ENCODE measurements at regions not wholly inside any gene's neighbourhood (a gene's known extent, or its start where the extent isn't known, plus 50 kb on each side); places are given as distances from the start of the nearest gene placed in this dataset.

- H3K27me3 ChIP-seq (ENCODE audit: insufficient read depth, insufficient read length), result no peaks in the 10 kb centered on the region
- H3K4me3 ChIP-seq (ENCODE audit: insufficient read length, low read depth), result no peak overlapping the region
- no peak for DNase-seq (ENCODE audit: low read depth, low spot score)
- no peak overlapping the region for H3K9ac ChIP-seq (ENCODE audit: insufficient read length, low read depth)
- no peaks in the 10 kb centered on the region for H3K9me3 ChIP-seq (ENCODE audit: insufficient read depth, low read length)
- TF ChIP-seq ZNF274 (IDR thresholded peaks at IDR 0.05; ENCODE audit: low read depth, low read length), result no peak
- no peak for TF ChIP-seq SUZ12 (IDR thresholded peaks at IDR 0.05; ENCODE audit: extremely low read depth, insufficient read depth, insufficient read length)
- H3K36me3 ChIP-seq (ENCODE audit: insufficient read depth, insufficient read length, low read length), result peaks cover 4% of the 10 kb centered on the region
- H3K4me1 ChIP-seq (ENCODE audit: insufficient read depth, insufficient read length), result peaks cover 12% of the 10 kb centered on the region
Observed at GRCh38 chr16:27723711-27724481, 174.0 kb downstream of the KATNIP start.

- Histone ChIP-seq H3K9me3 (ENCODE audit: insufficient read depth, low read length) (no peaks in the 10 kb centered on the region), H3K4me3 (ENCODE audit: insufficient read length, low read depth) (no peak overlapping the region), H3K4me1 (ENCODE audit: insufficient read depth, insufficient read length) (peaks cover 7% of the 10 kb centered on the region), H3K27me3 (ENCODE audit: insufficient read depth, insufficient read length) (no peaks in the 10 kb centered on the region), H3K36me3 (ENCODE audit: insufficient read depth, insufficient read length, low read length) (peaks cover 4% of the 10 kb centered on the region), H3K9ac (ENCODE audit: insufficient read length, low read depth) (no peak overlapping the region)
- TF ChIP-seq ZNF274 (IDR thresholded peaks at IDR 0.05; ENCODE audit: low read depth, low read length) (no peak), SUZ12 (IDR thresholded peaks at IDR 0.05; ENCODE audit: extremely low read depth, insufficient read depth, insufficient read length) (no peak), YY1 (IDR thresholded peaks at IDR 0.05; ENCODE audit: insufficient read depth, insufficient read length) (no peak)
- DNase-seq (ENCODE audit: low read depth, low spot score), result no peak
Observed at GRCh38 chr16:27724482-27725235, 174.7 kb downstream of the KATNIP start.

- Histone ChIP-seq H3K4me1 (ENCODE audit: insufficient read depth, insufficient read length) (peaks cover 7% of the 10 kb centered on the region), H3K36me3 (ENCODE audit: insufficient read depth, insufficient read length, low read length) (peaks cover 4% of the 10 kb centered on the region), H3K9ac (ENCODE audit: insufficient read length, low read depth) (no peak overlapping the region)
Observed at GRCh38 chr16:27725236-27726000, 175.5 kb downstream of the KATNIP start.

GRCh38 chr16:27726621-27727261, 176.8 kb downstream of the KATNIP start:
- H3K4me3 ChIP-seq (ENCODE audit: insufficient read length, low read depth), result no peak overlapping the region
- no peak overlapping the region for H3K9ac ChIP-seq (ENCODE audit: insufficient read length, low read depth)
- no peaks in the 10 kb centered on the region for H3K27me3 ChIP-seq (ENCODE audit: insufficient read depth, insufficient read length)
- TF ChIP-seq YY1 (IDR thresholded peaks at IDR 0.05; ENCODE audit: insufficient read depth, insufficient read length) (no peak), ZNF274 (IDR thresholded peaks at IDR 0.05; ENCODE audit: low read depth, low read length) (no peak), SUZ12 (IDR thresholded peaks at IDR 0.05; ENCODE audit: extremely low read depth, insufficient read depth, insufficient read length) (no peak)
- no peaks in the 10 kb centered on the region for H3K9me3 ChIP-seq (ENCODE audit: insufficient read depth, low read length)
- DNase-seq (ENCODE audit: low read depth, low spot score), result no peak
- peaks cover 2% of the 10 kb centered on the region for H3K4me1 ChIP-seq (ENCODE audit: insufficient read depth, insufficient read length)
- H3K36me3 ChIP-seq (ENCODE audit: insufficient read depth, insufficient read length, low read length), result peaks cover 4% of the 10 kb centered on the region

More at GRCh38 chr16:27725236-27726000, 175.5 kb downstream of the KATNIP start:
- H3K4me3 ChIP-seq (ENCODE audit: insufficient read length, low read depth), result no peak overlapping the region
- H3K27me3 ChIP-seq (ENCODE audit: insufficient read depth, insufficient read length), result no peaks in the 10 kb centered on the region
- no peaks in the 10 kb centered on the region for H3K9me3 ChIP-seq (ENCODE audit: insufficient read depth, low read length)
- no peak for DNase-seq (ENCODE audit: low read depth, low spot score)
- TF ChIP-seq SUZ12 (IDR thresholded peaks at IDR 0.05; ENCODE audit: extremely low read depth, insufficient read depth, insufficient read length) (no peak), YY1 (IDR thresholded peaks at IDR 0.05; ENCODE audit: insufficient read depth, insufficient read length) (no peak), ZNF274 (IDR thresholded peaks at IDR 0.05; ENCODE audit: low read depth, low read length) (no peak)

- Histone ChIP-seq H3K4me1 (ENCODE audit: insufficient read depth, insufficient read length) (no peaks in the 10 kb centered on the region), H3K9ac (ENCODE audit: insufficient read length, low read depth) (no peak overlapping the region), H3K27me3 (ENCODE audit: insufficient read depth, insufficient read length) (no peaks in the 10 kb centered on the region), H3K9me3 (ENCODE audit: insufficient read depth, low read length) (no peaks in the 10 kb centered on the region), H3K4me3 (ENCODE audit: insufficient read length, low read depth) (no peak overlapping the region), H3K36me3 (ENCODE audit: insufficient read depth, insufficient read length, low read length) (peaks cover 4% of the 10 kb centered on the region)
- TF ChIP-seq YY1 (IDR thresholded peaks at IDR 0.05; ENCODE audit: insufficient read depth, insufficient read length), result no peak
- no peak for DNase-seq (ENCODE audit: low read depth, low spot score)
Observed at GRCh38 chr16:27727941-27728340, 178.0 kb downstream of the KATNIP start.

- Histone ChIP-seq H3K4me3 (ENCODE audit: insufficient read length, low read depth) (no peak overlapping the region), H3K36me3 (ENCODE audit: insufficient read depth, insufficient read length, low read length) (peaks cover 4% of the 10 kb centered on the region), H3K27me3 (ENCODE audit: insufficient read depth, insufficient read length) (no peaks in the 10 kb centered on the region), H3K4me1 (ENCODE audit: insufficient read depth, insufficient read length) (peaks cover 2% of the 10 kb centered on the region), H3K9ac (ENCODE audit: insufficient read length, low read depth) (no peak overlapping the region), H3K9me3 (ENCODE audit: insufficient read depth, low read length) (no peaks in the 10 kb centered on the region)
- no peak for DNase-seq (ENCODE audit: low read depth, low spot score)
- no peak for TF ChIP-seq SUZ12 (IDR thresholded peaks at IDR 0.05; ENCODE audit: extremely low read depth, insufficient read depth, insufficient read length)
- TF ChIP-seq ZNF274 (IDR thresholded peaks at IDR 0.05; ENCODE audit: low read depth, low read length), result no peak
- TF ChIP-seq YY1 (IDR thresholded peaks at IDR 0.05; ENCODE audit: insufficient read depth, insufficient read length), result no peak
Observed at GRCh38 chr16:27728691-27729090, 178.7 kb downstream of the KATNIP start.
